HG03521 (cell line): ENCODE measurements at regions not wholly inside any gene's neighbourhood (a gene's known extent, or its start where the extent isn't known, plus 50 kb on each side); places are given as distances from the start of the nearest gene placed in this dataset.

Source experiments
- ATAC-seq: cut with Tn5 transposase; IDR thresholded peaks from one replicate; pipeline ENCODE4 v1.9.1; 2021; ENCODE audit warnings: mild to moderate bottlenecking, moderate library complexity; ENCODE audit not compliant: unreplicated experiment

DNA sequence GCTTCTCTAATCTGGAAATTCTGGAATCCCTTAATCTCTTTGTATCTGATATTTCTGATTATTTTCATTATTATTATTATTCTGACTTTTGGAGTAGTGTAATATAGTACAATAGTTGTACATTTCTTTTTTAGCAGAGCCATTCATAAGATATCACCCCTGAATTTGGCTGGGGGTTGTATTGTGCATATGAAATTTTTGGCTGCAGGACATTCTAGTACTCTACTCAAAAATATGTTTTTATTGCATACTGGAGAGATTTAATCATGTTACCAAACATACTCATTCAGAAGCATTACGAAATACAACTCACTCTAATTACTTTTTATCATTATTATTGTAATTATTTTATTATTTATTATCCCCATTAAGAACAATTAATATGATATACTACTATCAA lies 589.7 kb upstream of the KCNMB2 start:
- ATAC-seq = no peak

DNA sequence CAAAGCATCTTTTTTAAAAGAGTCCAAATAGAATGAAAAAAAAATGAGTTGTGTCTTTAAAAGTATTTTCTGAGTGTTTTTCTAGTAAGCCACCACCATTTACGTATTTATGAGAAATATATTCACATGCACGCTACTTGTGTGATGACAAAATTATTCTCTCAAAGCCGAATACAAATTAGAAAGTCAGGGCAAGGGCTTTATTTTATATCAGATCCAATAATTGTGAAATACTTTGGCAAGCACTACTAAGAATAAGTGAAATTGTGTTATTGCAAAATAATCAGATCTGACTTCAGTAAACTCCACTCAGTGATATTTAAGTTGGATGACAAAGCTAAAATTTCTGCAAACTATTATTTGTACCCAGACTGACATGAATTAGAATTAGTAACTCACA lies 589.3 kb upstream of the KCNMB2 start:
- ATAC-seq = no peak

- ATAC-seq = no peak
These were observed 588.3 kb upstream of the KCNMB2 start for GRCh38 chr3:177947901-177948300.

DNA sequence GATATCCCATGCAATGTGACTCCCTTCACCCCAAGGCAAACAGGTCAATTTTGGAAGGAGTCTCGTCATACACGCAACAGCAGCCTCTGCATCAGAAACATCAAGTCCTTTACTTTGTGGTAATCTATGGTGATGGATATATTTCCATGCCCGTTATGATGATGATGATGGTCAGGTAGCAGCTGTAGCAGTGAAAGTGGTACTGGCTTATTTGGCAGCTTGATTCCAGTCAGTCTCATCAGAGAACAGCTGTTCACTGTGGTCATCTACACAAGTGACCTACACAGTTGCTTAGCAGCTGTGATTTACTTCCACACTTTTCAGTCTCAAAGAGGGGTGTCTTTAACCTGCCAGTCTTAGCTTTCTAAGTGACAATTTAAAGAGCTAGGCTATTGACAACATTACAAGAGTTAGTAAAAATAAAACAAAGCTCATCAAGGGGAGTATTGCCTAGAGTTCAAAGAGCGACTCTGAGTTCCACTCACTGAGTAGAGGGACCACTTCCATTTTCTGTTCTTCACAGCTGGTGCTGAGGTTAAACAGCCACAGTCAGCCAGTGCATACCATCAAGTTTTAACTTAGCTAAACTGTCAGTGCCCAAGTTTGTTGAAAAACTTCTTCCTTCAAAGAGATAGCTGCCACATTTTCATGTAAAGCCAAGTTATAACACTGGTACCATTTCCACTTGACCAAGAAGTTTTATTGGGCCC lies 587.4 kb upstream of the KCNMB2 start:
- ATAC-seq = no peak

- ATAC-seq = no peak
These were observed 577.0 kb upstream of the KCNMB2 start for GRCh38 chr3:177959188-177959587.

- no peak for ATAC-seq
These were observed 576.2 kb upstream of the KCNMB2 start for GRCh38 chr3:177960014-177960413.

- no peak for ATAC-seq
These were observed 575.5 kb upstream of the KCNMB2 start for GRCh38 chr3:177960722-177961121.

DNA sequence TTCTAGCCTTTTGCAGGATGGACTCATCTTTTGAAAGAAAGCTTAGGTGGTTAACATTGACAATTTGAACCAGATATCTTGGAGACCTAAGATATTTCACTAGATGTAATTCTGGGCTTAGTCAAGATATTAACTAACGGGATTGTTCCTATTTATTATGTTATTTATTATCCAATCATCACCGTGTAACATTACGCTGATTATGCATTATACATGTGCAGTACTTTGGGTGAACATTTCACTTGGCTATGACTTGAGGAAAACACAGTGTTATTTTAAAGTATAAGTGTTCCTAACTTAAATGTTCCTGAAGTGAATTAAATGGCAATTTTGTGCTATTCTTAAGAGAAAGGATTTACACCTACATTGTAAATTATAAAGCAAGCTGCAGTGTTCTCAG lies 574.5 kb upstream of the KCNMB2 start:
- no peak for ATAC-seq

GRCh38 chr3:177966493-177966892 lies 569.7 kb upstream of the KCNMB2 start:
- ATAC-seq = no peak

- no peak for ATAC-seq
These were observed 567.3 kb upstream of the KCNMB2 start for GRCh38 chr3:177968891-177969290.

DNA sequence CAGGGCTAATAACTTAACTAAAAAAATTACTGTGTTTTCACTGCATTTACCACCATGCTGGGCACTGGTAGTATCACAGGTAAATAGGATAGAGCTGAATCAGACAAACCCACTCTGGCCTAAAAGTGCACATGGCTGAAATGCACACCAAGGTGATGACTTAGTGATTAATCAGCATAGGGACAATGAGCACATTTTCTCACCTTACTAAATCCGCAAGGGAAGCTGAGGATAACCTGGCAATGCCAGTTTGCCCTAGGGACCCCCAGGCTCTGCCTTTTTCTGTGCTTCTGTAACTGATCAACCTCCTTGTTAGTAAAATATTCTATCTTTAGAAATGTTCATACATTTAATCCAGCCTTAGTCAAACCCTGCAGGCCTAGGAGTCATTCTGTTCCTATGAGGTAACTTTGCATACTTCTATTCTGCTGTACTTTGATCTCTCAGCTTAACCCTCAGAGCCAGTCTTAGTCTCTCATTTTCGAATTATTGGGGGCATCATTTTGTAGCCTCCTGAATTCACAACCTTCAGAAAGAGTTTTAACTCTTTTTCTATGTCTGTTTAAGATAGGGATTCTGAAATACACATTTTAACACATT lies 562.9 kb upstream of the KCNMB2 start:
- ATAC-seq = no peak

DNA sequence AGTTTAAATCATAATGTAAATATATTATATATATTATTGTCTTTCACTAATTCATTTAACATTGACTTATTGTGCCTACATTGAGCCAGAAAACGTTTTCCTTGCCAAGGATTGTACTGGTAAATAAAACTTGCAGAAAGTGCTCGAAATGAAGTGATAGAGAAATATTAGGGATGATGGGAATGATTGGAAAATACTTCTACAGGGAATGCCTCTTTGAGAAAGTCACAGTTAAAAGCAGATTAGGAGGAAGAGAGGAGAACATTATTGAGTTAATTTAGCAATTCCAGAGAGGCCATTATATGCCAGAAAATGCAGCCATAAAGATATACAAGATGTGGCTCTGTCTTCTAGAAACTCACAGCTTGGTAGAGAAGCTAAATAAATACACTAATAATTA lies 560.0 kb upstream of the KCNMB2 start:
- ATAC-seq = no peak

- ATAC-seq = no peak
These were observed 559.4 kb upstream of the KCNMB2 start for GRCh38 chr3:177976866-177977265.

- ATAC-seq = no peak
These were observed 558.7 kb upstream of the KCNMB2 start for GRCh38 chr3:177977381-177978158.

DNA sequence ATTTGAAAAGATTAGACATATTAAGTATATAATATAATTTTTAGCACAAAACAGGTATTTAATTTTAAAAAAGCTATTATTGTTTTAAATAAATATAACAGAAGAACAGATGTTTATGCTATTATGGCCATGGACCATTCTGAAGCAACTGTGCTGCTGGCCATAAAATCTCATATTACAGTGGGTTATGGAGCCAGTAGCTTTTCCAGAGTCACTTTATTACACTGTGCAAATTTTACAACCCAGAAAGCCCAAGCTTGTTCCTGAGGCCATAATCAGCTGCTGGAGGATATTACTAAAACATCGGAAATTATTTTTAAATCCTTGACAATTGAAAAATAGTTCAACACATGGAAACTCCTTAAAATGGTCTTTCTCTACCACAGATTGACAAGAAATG lies 557.3 kb upstream of the KCNMB2 start:
- no peak for ATAC-seq

GRCh38 chr3:177979703-177980102 lies 556.5 kb upstream of the KCNMB2 start:
- ATAC-seq = no peak

GRCh38 chr3:177981576-177981975 lies 554.7 kb upstream of the KCNMB2 start:
- ATAC-seq = no peak

GRCh38 chr3:177982034-177982433 lies 554.2 kb upstream of the KCNMB2 start:
- ATAC-seq = no peak

GRCh38 chr3:177983320-177983719 lies 552.9 kb upstream of the KCNMB2 start:
- ATAC-seq = no peak

DNA sequence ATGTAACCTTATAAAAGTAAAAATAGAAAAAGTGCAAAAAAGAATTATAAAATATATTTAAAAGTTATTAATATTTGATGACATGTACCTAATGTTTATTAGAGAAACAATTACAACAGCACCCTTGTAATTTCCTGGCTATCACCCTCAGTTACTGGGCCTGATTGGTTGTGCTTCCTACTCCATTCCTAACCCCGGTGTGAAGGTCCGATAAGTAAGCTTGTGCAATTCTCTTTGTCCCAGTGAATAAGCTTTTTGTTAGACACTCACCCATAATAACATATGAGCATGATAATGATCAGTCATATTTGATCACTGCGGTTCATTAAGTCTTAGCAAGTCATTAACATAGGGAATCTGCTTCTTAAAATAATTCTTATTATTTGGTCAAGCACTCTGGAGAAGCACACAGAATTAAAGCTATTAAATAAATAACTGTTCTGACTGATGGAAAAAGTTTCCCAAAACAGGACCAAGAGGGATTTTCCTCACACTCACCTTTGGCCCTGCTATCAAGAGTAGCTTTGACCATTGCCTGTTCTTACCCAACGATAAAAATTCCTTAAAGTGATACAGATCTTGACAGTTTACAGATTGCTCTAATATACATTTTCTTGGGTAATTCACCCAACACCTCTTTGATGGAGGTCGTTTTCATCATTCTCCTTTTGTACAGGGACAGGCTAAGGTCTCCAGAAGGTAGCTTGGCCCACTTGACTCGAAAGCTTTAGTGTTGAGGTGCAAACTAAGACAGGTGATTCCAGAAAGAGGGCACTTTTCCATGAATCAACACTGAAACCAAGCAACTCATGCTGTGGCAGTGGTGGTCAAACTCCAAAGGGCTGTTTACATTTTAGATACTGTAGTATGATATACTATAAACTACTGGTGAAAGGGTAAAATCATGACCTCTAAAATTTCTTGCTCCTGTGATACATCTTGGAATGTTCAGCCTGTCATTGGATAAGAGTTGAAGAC lies 543.0 kb upstream of the KCNMB2 start:
- no peak for ATAC-seq

DNA sequence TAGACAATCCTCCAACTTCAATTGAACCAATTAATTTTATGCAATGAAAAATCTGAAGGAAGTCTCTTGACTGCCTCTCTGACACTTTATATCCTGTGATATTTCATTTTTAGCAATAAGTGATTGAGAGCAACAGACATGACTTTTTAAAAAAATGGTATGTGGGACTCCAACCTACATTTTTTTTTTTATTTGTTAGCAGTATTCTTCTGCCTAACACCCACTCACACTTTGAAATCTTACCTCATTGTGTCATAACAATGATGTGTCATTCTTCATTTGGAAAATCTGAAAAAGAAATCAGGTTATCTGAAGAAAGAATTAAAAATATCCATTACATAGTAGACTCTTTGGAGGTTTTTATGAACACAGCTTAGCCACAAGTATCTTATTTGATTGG lies 541.3 kb upstream of the KCNMB2 start:
- no peak for ATAC-seq
